Gastroesophageal sphincter (tissue), 4 donors: ENCODE measurements at regions not wholly inside any gene's neighbourhood (a gene's known extent, or its start where the extent isn't known, plus 50 kb on each side); places are given as distances from the start of the nearest gene placed in this dataset.
"Not testable (repeated sequence)": the region's sequence is repeated elsewhere in the genome, so short reads cannot be mapped to it uniquely, and the experiment has no call there.

Source experiments
- ATAC-seq: fragments of 150-250 bp; one replicate; pipeline ENCODE4 v1.9.1; 2016; ENCODE audit warnings: mild to moderate bottlenecking, moderate library complexity
- H3K27ac ChIP-seq, 4 donors: fragments of 200-600 bp; sonication (generic) in 3 of 4; 1 replicate in 3 of 4; 2 replicates in 1 of 4; pipeline ENCODE4 v1.5.1; 2016 to 2019
- H3K27me3 ChIP-seq: fragments of 200-600 bp; sonication (generic); one replicate; pipeline ENCODE4 v1.5.1; 2019
- H3K36me3 ChIP-seq, 2 donors: fragments of 200-600 bp; sonication (generic); one replicate each; pipeline ENCODE4 v1.5.1; 2019; ENCODE audit warnings: control low read depth in 1 of 2
- H3K4me1 ChIP-seq, 3 donors: fragments of 200-600 bp; sonication (generic); 1 replicate in 2 of 3; 2 replicates in 1 of 3; pipeline ENCODE4 v1.5.1; 2016 to 2019; ENCODE audit warnings: control low read depth in 2 of 3
- H3K4me3 ChIP-seq, 2 donors: fragments of 200-600 bp; sonication (generic); one replicate each; pipeline ENCODE4 v1.5.1; 2019; ENCODE audit warnings: mild to moderate bottlenecking in 1 of 2, moderate library complexity in 1 of 2
- H3K9me3 ChIP-seq, 3 donors: fragments of 200-600 bp; sonication (generic); one replicate each; pipeline ENCODE4 v1.5.1; 2017 to 2019; ENCODE audit warnings: control low read depth in 2 of 3
- EP300 ChIP-seq: sonication (generic); formaldehyde crosslinking; IDR thresholded peaks from one replicate; pipeline ENCODE4 v1.6.1; 2017; ENCODE audit warnings: antibody characterized with exemption, mild to moderate bottlenecking
- POLR2A ChIP-seq, 2 donors: fragments of 450-650 bp; IDR thresholded peaks; one replicate each; pipeline ENCODE4 v1.6.1; 2017; ENCODE audit warnings: antibody characterized with exemption in 2 of 2, mild to moderate bottlenecking in 2 of 2, moderate library complexity in 1 of 2
- POLR2AphosphoS5 ChIP-seq: sonication (generic); formaldehyde crosslinking; IDR thresholded peaks from one replicate; pipeline ENCODE4 v1.6.1; 2017; ENCODE audit warnings: antibody characterized with exemption
- WGBS, 2 donors: methylation state at CpG; one replicate each; pipeline ENCODE4 v1.1.5; 2018; ENCODE audit warnings: low coverage in 1 of 2; 5-methylcytosine and 5-hydroxymethylcytosine counted together
- TF ChIP-seq, protein P1 (sequence below), 4 experiments: fragments of 200-600 bp in 2 of 4; fragments of 450-650 bp in 2 of 4; sonication (generic) in 1 of 4; IDR thresholded peaks; one replicate each; pipeline ENCODE4 v1.5.1; 2017 to 2019; ENCODE audit warnings: antibody characterized with exemption in 4 of 4, mild to moderate bottlenecking in 2 of 4, moderate library complexity in 2 of 4

DNA sequence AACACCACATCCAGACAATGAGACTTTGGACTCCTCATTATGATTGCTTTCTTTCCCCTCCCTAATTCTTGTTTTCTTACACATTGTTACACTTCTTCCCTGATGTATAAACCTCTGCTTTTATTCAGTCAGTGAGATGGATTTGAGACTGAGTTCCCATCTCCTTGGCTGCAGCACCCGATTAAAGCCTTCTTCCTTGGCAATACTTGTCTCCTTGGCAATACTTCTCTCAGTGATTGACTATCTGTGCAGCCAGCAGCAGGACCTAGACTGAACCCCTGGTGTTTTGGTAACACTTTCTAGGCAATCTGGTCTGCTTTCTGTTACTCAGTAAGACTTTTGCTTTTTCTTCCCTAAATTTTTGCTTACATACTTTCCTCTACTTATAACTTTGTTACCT is 492.8 kb upstream of the SMC2 start:
- Histone ChIP-seq H3K27ac (no peak overlapping the region), H3K36me3 (no peaks in the 10 kb centered on the region), H3K4me1 (no peaks in the 10 kb centered on the region), H3K27me3 (no peaks in the 10 kb centered on the region), H3K9me3 (peaks cover 0 to 15% (median 0%) of the 10 kb centered on the region in 3 donors), H3K4me3 (no peak overlapping the region)
- no peak for ATAC-seq
- TF ChIP-seq EP300 (no peak), POLR2AphosphoS5 (no peak), POLR2A (IDR thresholded peaks at IDR 0.05) (no peak)
- TF ChIP-seq, protein P1, sequence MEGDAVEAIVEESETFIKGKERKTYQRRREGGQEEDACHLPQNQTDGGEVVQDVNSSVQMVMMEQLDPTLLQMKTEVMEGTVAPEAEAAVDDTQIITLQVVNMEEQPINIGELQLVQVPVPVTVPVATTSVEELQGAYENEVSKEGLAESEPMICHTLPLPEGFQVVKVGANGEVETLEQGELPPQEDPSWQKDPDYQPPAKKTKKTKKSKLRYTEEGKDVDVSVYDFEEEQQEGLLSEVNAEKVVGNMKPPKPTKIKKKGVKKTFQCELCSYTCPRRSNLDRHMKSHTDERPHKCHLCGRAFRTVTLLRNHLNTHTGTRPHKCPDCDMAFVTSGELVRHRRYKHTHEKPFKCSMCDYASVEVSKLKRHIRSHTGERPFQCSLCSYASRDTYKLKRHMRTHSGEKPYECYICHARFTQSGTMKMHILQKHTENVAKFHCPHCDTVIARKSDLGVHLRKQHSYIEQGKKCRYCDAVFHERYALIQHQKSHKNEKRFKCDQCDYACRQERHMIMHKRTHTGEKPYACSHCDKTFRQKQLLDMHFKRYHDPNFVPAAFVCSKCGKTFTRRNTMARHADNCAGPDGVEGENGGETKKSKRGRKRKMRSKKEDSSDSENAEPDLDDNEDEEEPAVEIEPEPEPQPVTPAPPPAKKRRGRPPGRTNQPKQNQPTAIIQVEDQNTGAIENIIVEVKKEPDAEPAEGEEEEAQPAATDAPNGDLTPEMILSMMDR (IDR thresholded peaks at IDR 0.05), result no peak
- WGBS, 2 donors, result 56% methylated on average over 1 of the region's 1 CpG; no CpG with 5 or more reads in 1 of the 2 donors

DNA sequence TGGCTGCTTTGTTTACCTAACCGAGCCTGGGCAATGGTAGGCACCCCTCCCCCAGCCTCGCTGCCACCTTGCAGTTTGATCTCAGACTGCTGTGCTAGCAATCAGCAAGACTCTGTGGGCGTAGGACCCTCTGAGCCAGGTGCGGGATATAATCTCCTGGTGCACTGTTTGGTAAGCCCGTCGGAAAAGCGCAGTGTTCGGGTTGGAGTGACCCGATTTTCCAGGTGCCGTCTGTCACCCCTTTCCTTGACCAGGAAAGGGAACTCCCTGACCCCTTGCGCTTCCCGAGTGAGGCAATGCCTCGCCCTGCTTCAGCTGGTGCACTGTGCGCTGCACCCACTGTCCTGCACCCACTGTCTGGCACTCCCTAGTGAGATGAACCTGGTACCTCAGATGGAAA is 482.2 kb upstream of the SMC2 start:
- not testable (repeated sequence) for H3K36me3 ChIP-seq, H3K9me3 ChIP-seq, H3K4me3 ChIP-seq, H3K4me1 ChIP-seq, H3K27me3 ChIP-seq, H3K27ac ChIP-seq, ATAC-seq
- 92% methylated on average over 7 of the region's 14 CpGs; no CpG with 5 or more reads in 1 of the 2 donors for WGBS, 2 donors

DNA sequence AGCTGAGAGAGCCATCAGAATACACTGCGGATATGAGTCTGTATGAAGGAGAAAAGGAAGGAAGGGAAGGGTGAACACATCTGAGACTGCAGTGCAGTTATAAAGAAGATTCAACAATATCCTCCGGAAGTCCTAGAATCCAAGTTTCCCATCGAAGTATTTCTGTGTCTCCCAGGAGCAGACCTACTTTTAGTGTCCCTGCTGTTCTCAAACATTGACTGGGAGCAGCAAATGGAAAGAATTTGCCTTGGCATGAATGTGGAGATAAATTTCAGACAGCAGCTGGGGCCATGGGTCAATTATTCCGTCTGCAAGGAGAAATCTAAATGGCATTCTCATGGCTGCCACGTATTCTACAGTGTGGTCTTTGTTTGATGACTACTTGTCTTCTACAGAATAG is 478.1 kb upstream of the SMC2 start:
- Histone ChIP-seq H3K4me1 (no peaks in the 10 kb centered on the region), H3K27ac (no peak overlapping the region), H3K9me3 (no peaks in the 10 kb centered on the region), H3K27me3 (no peaks in the 10 kb centered on the region), H3K4me3 (no peak overlapping the region), H3K36me3 (no peaks in the 10 kb centered on the region)
- ATAC-seq, result no peak
- 41 to 44% methylated on average over 4 to 5 of the region's 5 CpGs for WGBS, 2 donors
- TF ChIP-seq POLR2A (IDR thresholded peaks at IDR 0.05), result no peak
- no peak for TF ChIP-seq POLR2AphosphoS5
- TF ChIP-seq, protein P1 (IDR thresholded peaks at IDR 0.05), result no peak
- TF ChIP-seq EP300, result no peak

DNA sequence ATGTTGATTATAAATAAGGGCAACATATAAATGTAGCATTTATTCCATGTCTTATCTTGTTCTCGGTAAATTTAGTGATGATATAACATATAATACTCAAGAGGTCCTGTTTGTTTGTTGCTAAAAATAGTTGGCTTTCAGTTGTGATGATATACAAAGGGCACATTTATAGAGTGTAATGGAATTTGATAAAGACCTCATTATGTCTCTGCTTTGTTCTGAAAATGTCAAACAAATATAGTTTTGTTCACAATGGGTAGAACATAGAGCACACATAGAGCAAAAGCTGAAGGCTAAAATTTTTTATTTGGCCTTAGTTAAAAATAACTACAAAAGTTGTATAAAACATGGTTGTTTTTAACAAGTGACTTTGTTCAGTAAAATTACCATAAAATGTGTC is 477.1 kb upstream of the SMC2 start:
- TF ChIP-seq POLR2A (IDR thresholded peaks at IDR 0.05) (no peak), EP300 (no peak), POLR2AphosphoS5 (no peak)
- TF ChIP-seq, protein P1 (IDR thresholded peaks at IDR 0.05), result no peak
- H3K27ac ChIP-seq, result no peak overlapping the region
- H3K27me3 ChIP-seq, result no peaks in the 10 kb centered on the region
- no peaks in the 10 kb centered on the region for H3K36me3 ChIP-seq
- no peaks in the 10 kb centered on the region for H3K9me3 ChIP-seq
- H3K4me1 ChIP-seq, result no peaks in the 10 kb centered on the region
- H3K4me3 ChIP-seq, result no peak overlapping the region
- 60 to 75% methylated on average over 1 of the region's 1 CpG for WGBS, 2 donors
- no peak for ATAC-seq

DNA sequence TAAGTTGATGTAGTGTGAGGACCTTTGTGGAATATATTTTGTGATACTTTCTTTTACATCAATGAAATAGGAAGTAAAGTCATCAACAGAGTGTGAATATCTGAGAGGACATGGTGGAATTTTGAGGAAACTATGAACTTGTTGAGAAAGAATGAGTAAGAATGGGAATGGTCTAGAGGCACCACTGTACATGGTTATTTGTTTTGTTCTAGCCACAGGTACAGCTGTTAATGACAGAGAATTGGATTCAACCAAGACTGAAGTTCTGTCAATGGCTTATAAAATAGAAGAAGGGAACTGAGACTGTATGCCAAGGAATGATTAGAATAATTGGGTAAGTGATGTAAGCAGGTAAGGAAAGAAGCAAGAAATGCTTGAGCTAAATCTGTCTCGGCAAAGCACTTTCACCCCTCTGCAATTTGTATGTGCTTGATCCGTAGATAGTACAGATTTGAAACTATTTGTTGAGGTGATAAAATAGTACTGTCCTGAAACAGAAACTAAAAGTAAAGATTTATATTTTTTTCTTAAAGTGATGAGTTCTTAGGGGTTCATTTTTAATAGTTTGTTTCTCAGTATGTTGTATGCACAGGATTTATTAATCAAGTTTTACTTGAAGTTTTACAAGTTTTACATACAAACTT is 468.8 kb upstream of the SMC2 start:
- no peak overlapping the region for H3K4me3 ChIP-seq
- no peaks in the 10 kb centered on the region for H3K27me3 ChIP-seq
- WGBS, 2 donors, result 66 to 75% methylated on average over 2 of the region's 2 CpGs
- no peaks in the 10 kb centered on the region for H3K4me1 ChIP-seq
- no peaks in the 10 kb centered on the region for H3K36me3 ChIP-seq
- no peaks in the 10 kb centered on the region for H3K9me3 ChIP-seq
- no peak for TF ChIP-seq POLR2A (IDR thresholded peaks at IDR 0.05)
- TF ChIP-seq EP300, result no peak
- TF ChIP-seq, protein P1 (IDR thresholded peaks at IDR 0.05), result no peak
- no peak for TF ChIP-seq POLR2AphosphoS5
- no peak overlapping the region for H3K27ac ChIP-seq
- no peak for ATAC-seq
